IPS-18c (cell line): ENCODE measurements at regions not wholly inside any gene's neighbourhood (a gene's known extent, or its start where the extent isn't known, plus 50 kb on each side); places are given as distances from the start of the nearest gene placed in this dataset.
"Not testable (repeated sequence)": the region's sequence is repeated elsewhere in the genome, so short reads cannot be mapped to it uniquely, and the experiment has no call there.

Experiments used
- H3K4me3 ChIP-seq: 2 replicates; pipeline ENCODE4 v1.7.0; 2013; ENCODE audit warnings: low read depth, mild to moderate bottlenecking, low read length, moderate library complexity; ENCODE audit not compliant: insufficient read depth
- H3K9me3 ChIP-seq: one replicate; pipeline ENCODE4 v1.6.1; 2013; ENCODE audit warnings: mild to moderate bottlenecking, low read length, moderate library complexity; ENCODE audit not compliant: control insufficient read depth, insufficient read depth

- H3K4me3 ChIP-seq = no peak overlapping the region
- peaks cover 5% of the 10 kb centered on the region for H3K9me3 ChIP-seq
Observed at GRCh38 chr16:72457243-72457940, 285.4 kb upstream of the PMFBP1 start.

GRCh38 chr16:72455743-72456659, 284.0 kb upstream of the PMFBP1 start:
- Histone ChIP-seq H3K4me3 (no peak overlapping the region), H3K9me3 (peaks cover 5% of the 10 kb centered on the region)

GRCh38 chr16:72453856-72454255, 281.9 kb upstream of the PMFBP1 start:
- H3K9me3 ChIP-seq, H3K4me3 ChIP-seq: not testable (repeated sequence)

- Histone ChIP-seq H3K4me3 (no peak overlapping the region), H3K9me3 (no peaks in the 10 kb centered on the region)
Observed at GRCh38 chr16:72444696-72445095, 272.7 kb upstream of the PMFBP1 start.

- Histone ChIP-seq H3K4me3 (no peak overlapping the region), H3K9me3 (no peaks in the 10 kb centered on the region)
Observed at GRCh38 chr16:72443809-72444208, 271.9 kb upstream of the PMFBP1 start.

GRCh38 chr16:72442385-72443158, 270.6 kb upstream of the PMFBP1 start:
- Histone ChIP-seq H3K4me3 (no peak overlapping the region), H3K9me3 (no peaks in the 10 kb centered on the region)

GRCh38 chr16:72437891-72438290, 265.9 kb upstream of the PMFBP1 start:
- Histone ChIP-seq H3K9me3 (no peaks in the 10 kb centered on the region), H3K4me3 (no peak overlapping the region)

GRCh38 chr16:72434159-72434558, 262.2 kb upstream of the PMFBP1 start:
- Histone ChIP-seq H3K4me3 (no peak overlapping the region), H3K9me3 (no peaks in the 10 kb centered on the region)

GRCh38 chr16:72430121-72430520, 258.2 kb upstream of the PMFBP1 start:
- no peaks in the 10 kb centered on the region for H3K9me3 ChIP-seq
- H3K4me3 ChIP-seq = no peak overlapping the region

- no peak overlapping the region for H3K4me3 ChIP-seq
Observed at GRCh38 chr16:72429671-72430081, 257.7 kb upstream of the PMFBP1 start.

GRCh38 chr16:72428681-72429376, 256.9 kb upstream of the PMFBP1 start:
- no peak overlapping the region for H3K4me3 ChIP-seq
- no peaks in the 10 kb centered on the region for H3K9me3 ChIP-seq

More at GRCh38 chr16:72429671-72430081, 257.7 kb upstream of the PMFBP1 start:
- no peaks in the 10 kb centered on the region for H3K9me3 ChIP-seq

GRCh38 chr16:72427783-72428331, 255.9 kb upstream of the PMFBP1 start:
- Histone ChIP-seq H3K4me3 (no peak overlapping the region), H3K9me3 (no peaks in the 10 kb centered on the region)

- H3K9me3 ChIP-seq = no peaks in the 10 kb centered on the region
- H3K4me3 ChIP-seq = no peak overlapping the region
Observed at GRCh38 chr16:72427051-72427782, 255.3 kb upstream of the PMFBP1 start.

GRCh38 chr16:72426386-72426785, 254.4 kb upstream of the PMFBP1 start:
- no peak overlapping the region for H3K4me3 ChIP-seq
- H3K9me3 ChIP-seq = no peaks in the 10 kb centered on the region

- no peaks in the 10 kb centered on the region for H3K9me3 ChIP-seq
- H3K4me3 ChIP-seq = no peak overlapping the region
Observed at GRCh38 chr16:72425571-72426341, 253.8 kb upstream of the PMFBP1 start.

- H3K4me3 ChIP-seq = no peak overlapping the region
- H3K9me3 ChIP-seq = no peaks in the 10 kb centered on the region
Observed at GRCh38 chr16:72424757-72425156, 252.8 kb upstream of the PMFBP1 start.
